Mucosa of descending colon (tissue), 3 donors: ENCODE measurements at regions not wholly inside any gene's neighbourhood (a gene's known extent, or its start where the extent isn't known, plus 50 kb on each side); places are given as distances from the start of the nearest gene placed in this dataset.
A peak's percentile ranks its signal among the peaks of the same experiment; 100 is the strongest.

Source experiments
- ATAC-seq: fragments of 200-7000 bp; cut with Tn5 transposase; one replicate; pipeline ENCODE4 v1.9.1; 2020; ENCODE audit warnings: mild to moderate bottlenecking, moderate library complexity
- DNase-seq, 3 donors: peaks; one replicate each; pipeline ENCODE4 v3.0.0-alpha.2; 2020
- H3K36me3 ChIP-seq: fragments of 200-600 bp; one replicate; pipeline ENCODE4 v1.8.0; 2021; ENCODE audit warnings: low read depth, mild to moderate bottlenecking
- H3K4me1 ChIP-seq: fragments of 200-600 bp; one replicate; pipeline ENCODE4 v1.8.0; 2021; ENCODE audit warnings: low read depth, mild to moderate bottlenecking
- H3K4me3 ChIP-seq: fragments of 200-600 bp; one replicate; pipeline ENCODE4 v1.8.0; 2021; ENCODE audit warnings: mild to moderate bottlenecking
- H3K9me3 ChIP-seq: fragments of 200-600 bp; one replicate; pipeline ENCODE4 v1.8.0; 2021; ENCODE audit warnings: mild to moderate bottlenecking
- intact Hi-C, 2 donors: fragments of 100-400 bp; cut with DNase I in 1 of 2; cut with micrococcal nuclease in 1 of 2; formaldehyde crosslinking; loops; one replicate each; pipeline versions ENCODE4 v1.11.0 to v1.11.1; 2022; cut with DNase I, micrococcal nuclease
- TF ChIP-seq, protein P1 (sequence below): fragments of 200-600 bp; IDR thresholded peaks from one replicate; pipeline ENCODE4 v1.8.0; 2022; ENCODE audit warnings: antibody characterized with exemption, mild to moderate bottlenecking
- donor health status: DM: no; HTN: no; CAD: no; lungs with moderate emphysema.
- donor health status: DM: no; HTN: no; CAD: no.
- donor health status: DM: no; HTN: yes; CAD: no.

DNA sequence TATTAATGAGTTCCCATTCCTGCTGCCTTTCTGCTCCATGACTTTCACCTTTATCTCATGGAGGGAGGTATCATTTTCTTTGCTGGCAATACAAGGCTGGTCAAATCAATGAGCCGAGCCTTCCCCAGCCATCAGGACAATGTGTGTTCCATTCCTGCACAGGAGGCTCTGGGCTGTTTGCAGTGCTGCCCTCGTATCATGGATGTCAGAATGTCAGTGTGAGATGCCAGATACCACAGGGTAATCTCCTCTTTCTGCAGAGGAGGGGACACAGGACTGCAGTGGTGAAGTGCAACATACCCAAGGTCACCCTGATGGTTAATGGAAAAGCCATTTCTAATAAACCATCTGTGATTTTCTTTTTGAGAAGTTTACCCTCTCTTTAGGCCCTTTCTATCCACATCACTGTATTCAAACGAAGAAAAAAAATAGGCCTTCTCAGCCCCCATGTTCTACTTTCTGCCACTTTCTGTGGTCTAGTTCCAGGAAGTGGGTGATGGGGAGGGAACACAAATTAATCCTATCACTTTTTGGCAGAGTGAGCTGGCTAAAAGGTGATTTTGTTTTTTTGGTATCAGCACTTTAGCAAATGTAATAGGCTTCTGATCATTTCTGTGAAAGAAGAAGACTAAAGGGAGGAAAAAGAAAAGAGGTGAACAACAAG, 490.2 kb upstream of the BOD1L1 start:
- H3K4me3 ChIP-seq = no peak overlapping the region
- intact Hi-C loops = no loop called here
- H3K36me3 ChIP-seq = no peaks in the 10 kb centered on the region
- TF ChIP-seq, protein P1, sequence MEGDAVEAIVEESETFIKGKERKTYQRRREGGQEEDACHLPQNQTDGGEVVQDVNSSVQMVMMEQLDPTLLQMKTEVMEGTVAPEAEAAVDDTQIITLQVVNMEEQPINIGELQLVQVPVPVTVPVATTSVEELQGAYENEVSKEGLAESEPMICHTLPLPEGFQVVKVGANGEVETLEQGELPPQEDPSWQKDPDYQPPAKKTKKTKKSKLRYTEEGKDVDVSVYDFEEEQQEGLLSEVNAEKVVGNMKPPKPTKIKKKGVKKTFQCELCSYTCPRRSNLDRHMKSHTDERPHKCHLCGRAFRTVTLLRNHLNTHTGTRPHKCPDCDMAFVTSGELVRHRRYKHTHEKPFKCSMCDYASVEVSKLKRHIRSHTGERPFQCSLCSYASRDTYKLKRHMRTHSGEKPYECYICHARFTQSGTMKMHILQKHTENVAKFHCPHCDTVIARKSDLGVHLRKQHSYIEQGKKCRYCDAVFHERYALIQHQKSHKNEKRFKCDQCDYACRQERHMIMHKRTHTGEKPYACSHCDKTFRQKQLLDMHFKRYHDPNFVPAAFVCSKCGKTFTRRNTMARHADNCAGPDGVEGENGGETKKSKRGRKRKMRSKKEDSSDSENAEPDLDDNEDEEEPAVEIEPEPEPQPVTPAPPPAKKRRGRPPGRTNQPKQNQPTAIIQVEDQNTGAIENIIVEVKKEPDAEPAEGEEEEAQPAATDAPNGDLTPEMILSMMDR = no peak
- H3K4me1 ChIP-seq = no peaks in the 10 kb centered on the region
- H3K9me3 ChIP-seq = no peaks in the 10 kb centered on the region
- no peak for ATAC-seq
- no peak for DNase-seq

DNA sequence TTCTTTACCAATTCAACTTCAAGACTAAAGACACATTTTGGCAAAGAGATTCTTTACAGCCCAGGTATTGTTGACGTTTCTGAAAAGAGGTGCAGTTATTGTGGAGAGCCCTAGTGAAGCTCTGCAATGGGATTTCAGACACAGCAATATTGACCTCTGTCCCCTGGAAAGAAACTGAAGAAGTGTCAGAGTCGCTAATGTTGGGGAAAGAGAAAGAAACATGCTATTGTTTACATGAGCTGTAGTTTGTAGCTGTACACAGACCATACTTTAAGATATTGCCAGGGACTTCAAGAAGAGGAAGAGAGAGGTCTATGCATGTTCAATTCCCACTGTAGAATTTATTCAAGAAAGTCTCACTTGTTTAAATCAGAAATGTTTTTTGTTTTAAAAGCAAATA, 497.3 kb upstream of the BOD1L1 start:
- DNase-seq (no peak), ATAC-seq (no peak)
- TF ChIP-seq, protein P1 = no peak
- Histone ChIP-seq H3K9me3 (no peaks in the 10 kb centered on the region), H3K4me3 (no peak overlapping the region), H3K4me1 (no peaks in the 10 kb centered on the region), H3K36me3 (no peaks in the 10 kb centered on the region)
- intact Hi-C loops = no loop called here

DNA sequence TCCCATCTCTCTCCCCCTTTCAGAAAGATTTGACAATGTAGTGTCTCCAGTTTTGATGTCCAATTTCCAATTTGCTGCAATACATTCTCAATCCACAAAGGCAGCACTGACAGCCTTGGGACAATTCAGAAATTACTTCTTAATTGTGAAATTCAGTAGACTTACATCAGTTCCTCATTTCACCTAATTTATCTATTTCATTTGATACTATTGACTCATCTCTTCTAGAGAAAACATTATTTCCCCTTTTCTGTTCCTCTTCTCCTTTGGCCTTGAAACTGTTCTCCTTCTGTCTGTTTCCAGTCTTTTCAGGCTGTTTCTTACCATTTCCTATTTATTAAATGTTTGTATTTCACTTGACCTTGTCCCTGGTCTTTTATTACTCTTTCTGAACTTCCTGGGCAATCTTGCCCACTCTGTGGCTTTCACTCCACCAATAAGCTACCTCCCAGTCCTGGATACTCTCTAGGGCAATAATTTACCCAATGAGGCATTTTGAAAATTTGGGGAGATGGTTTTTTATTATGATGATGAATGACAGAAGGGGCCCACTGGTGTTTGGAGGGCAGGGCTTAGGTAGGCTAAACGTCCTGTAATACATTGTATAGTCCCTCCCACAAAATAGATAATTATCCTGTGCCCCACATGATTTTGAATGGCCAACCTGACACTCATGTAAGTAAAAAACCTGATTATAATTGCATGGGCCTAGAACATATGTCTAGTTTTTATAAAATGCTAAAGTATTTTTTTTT, 498.0 kb upstream of the BOD1L1 start:
- intact Hi-C loops = no loop called here
- no peak for DNase-seq
- no peaks in the 10 kb centered on the region for H3K36me3 ChIP-seq
- H3K4me3 ChIP-seq = no peak overlapping the region
- TF ChIP-seq, protein P1 = no peak
- ATAC-seq = peak; percentile 25
- H3K4me1 ChIP-seq = no peaks in the 10 kb centered on the region
- no peaks in the 10 kb centered on the region for H3K9me3 ChIP-seq

DNA sequence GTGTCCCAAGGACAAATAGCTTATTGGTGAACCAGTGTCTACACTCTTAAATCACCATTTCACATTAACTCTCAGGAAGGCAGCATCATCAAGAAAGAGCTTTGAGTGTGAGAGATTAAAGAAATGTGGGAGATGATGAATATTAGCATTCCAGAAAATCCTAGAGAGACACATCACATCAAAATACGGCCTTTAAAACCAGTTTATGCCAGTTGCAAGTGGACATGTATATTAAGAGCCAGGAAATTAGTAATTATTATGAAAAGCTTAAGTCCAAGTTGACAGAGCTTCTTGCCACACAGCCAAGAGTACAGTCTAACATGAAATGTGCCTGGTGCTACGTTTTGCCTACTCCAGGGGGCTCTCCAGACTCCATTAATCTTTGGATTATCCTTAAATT, 503.0 kb upstream of the BOD1L1 start:
- intact Hi-C loops = no loop called here

DNA sequence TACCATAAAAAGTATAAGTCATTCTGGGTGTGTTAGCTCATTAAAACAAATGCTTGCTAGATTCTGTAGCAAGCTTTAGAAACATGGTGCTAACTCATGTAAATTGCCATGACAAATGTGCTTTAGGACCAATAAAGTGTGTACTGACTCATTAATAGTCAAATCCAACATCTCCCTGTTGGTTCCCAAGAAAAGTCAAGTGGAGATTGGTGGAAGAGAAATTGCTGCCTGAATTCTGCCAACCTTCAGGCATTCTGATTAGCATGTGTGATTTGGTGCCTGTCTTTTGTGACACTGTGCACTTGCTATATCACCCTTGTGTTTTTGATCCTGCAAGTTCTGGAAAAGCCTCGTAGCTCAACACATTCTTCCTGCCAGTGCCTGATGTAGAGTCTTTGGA, 503.8 kb upstream of the BOD1L1 start:
- ATAC-seq = no peak
- H3K4me1 ChIP-seq = no peaks in the 10 kb centered on the region
- no peaks in the 10 kb centered on the region for H3K9me3 ChIP-seq
- H3K36me3 ChIP-seq = no peaks in the 10 kb centered on the region
- no peak overlapping the region for H3K4me3 ChIP-seq
- TF ChIP-seq, protein P1 = no peak
- DNase-seq = no peak
- intact Hi-C loops = no loop called here

More for the DNA sequence above, 503.0 kb upstream of the BOD1L1 start:
- H3K4me1 ChIP-seq = no peaks in the 10 kb centered on the region
- DNase-seq (no peak), ATAC-seq (no peak)
- TF ChIP-seq, protein P1 = no peak
- H3K9me3 ChIP-seq = no peaks in the 10 kb centered on the region
- no peak overlapping the region for H3K4me3 ChIP-seq
- H3K36me3 ChIP-seq = no peaks in the 10 kb centered on the region
